NCI-H1930 (cell line): ENCODE measurements at regions not wholly inside any gene's neighbourhood (a gene's known extent, or its start where the extent isn't known, plus 50 kb on each side); places are given as distances from the start of the nearest gene placed in this dataset.
"Not testable (repeated sequence)": the region's sequence is repeated elsewhere in the genome, so short reads cannot be mapped to it uniquely, and the experiment has no call there.

Experiments
- DNase-seq, 2 experiments: peaks; one replicate each; lab custom pipeline; 2025; lab: John Stamatoyannopoulos, UW

GRCh38 chr5:60488466-60489130 lies 211.4 kb downstream of the DEPDC1B start:
- DNase-seq: no peak

GRCh38 chr5:60487885-60488442 lies 212.0 kb downstream of the DEPDC1B start:
- DNase-seq: no peak

GRCh38 chr5:60487476-60487875 lies 212.5 kb downstream of the DEPDC1B start:
- no peak for DNase-seq

GRCh38 chr5:60485361-60485760 lies 214.6 kb downstream of the DEPDC1B start:
- no peak for DNase-seq

- no peak for DNase-seq
These were observed 216.9 kb downstream of the DEPDC1B start for GRCh38 chr5:60483050-60483449.

- DNase-seq: no peak
These were observed 217.7 kb downstream of the DEPDC1B start for GRCh38 chr5:60482301-60482700.

- no peak for DNase-seq
These were observed 220.4 kb downstream of the DEPDC1B start for GRCh38 chr5:60479542-60479941.

- no peak for DNase-seq
These were observed 222.1 kb downstream of the DEPDC1B start for GRCh38 chr5:60477849-60478248.

- DNase-seq: no peak
These were observed 226.3 kb downstream of the DEPDC1B start for GRCh38 chr5:60473654-60474053.

- DNase-seq: not testable (repeated sequence)
These were observed 226.9 kb downstream of the DEPDC1B start for GRCh38 chr5:60473027-60473426.

GRCh38 chr5:60470881-60471280 lies 229.1 kb downstream of the DEPDC1B start:
- DNase-seq: no peak

GRCh38 chr5:60469286-60469685 lies 230.7 kb downstream of the DEPDC1B start:
- no peak for DNase-seq

- no peak for DNase-seq
These were observed 236.6 kb downstream of the DEPDC1B start for GRCh38 chr5:60463179-60463868.

- no peak for DNase-seq
These were observed 241.3 kb downstream of the DEPDC1B start for GRCh38 chr5:60458666-60459065.

- no peak for DNase-seq
These were observed 242.7 kb downstream of the DEPDC1B start for GRCh38 chr5:60457233-60457632.

- no peak for DNase-seq
These were observed 244.4 kb downstream of the DEPDC1B start for GRCh38 chr5:60455589-60455988.

- DNase-seq: not testable (repeated sequence)
These were observed 245.7 kb downstream of the DEPDC1B start for GRCh38 chr5:60454277-60454676.

GRCh38 chr5:60453186-60453976 lies 246.6 kb downstream of the DEPDC1B start:
- DNase-seq: no peak

GRCh38 chr5:60448600-60448999 lies 251.4 kb downstream of the DEPDC1B start:
- DNase-seq: no peak

- DNase-seq: no peak
These were observed 252.5 kb downstream of the DEPDC1B start for GRCh38 chr5:60447488-60447920.

GRCh38 chr5:60446917-60447316 lies 253.0 kb downstream of the DEPDC1B start:
- no peak for DNase-seq

GRCh38 chr5:60445921-60446320 lies 254.0 kb downstream of the DEPDC1B start:
- no peak for DNase-seq

GRCh38 chr5:60445427-60445826 lies 254.5 kb downstream of the DEPDC1B start:
- no peak for DNase-seq
